Gastrocnemius medialis (tissue), 4 donors: ENCODE measurements at regions not wholly inside any gene's neighbourhood (a gene's known extent, or its start where the extent isn't known, plus 50 kb on each side); places are given as distances from the start of the nearest gene placed in this dataset.

ENCODE experiments used
- ATAC-seq, 2 donors: fragments of 150-250 bp; one replicate each; pipeline ENCODE4 v1.9.1; 2016
- DNase-seq, 2 donors: peaks; one replicate each; pipeline ENCODE4 v3.0.0-alpha.2; 2019
- H3K27ac ChIP-seq, 4 donors: fragments of 200-600 bp; sonication (generic); 1 replicate in 1 of 4; 2 replicates in 3 of 4; pipeline ENCODE4 v1.5.1; 2016 to 2018; ENCODE audit warnings: mild to moderate bottlenecking in 2 of 4, moderate library complexity in 1 of 4
- H3K27me3 ChIP-seq, 3 donors: fragments of 200-600 bp; sonication (generic) in 2 of 3; 1 replicate in 1 of 3; 2 replicates in 2 of 3; pipeline versions ENCODE4 v1.5.1 to v1.6.0; 2016 to 2019; ENCODE audit warnings: mild to moderate bottlenecking in 1 of 3, moderate library complexity in 1 of 3
- H3K36me3 ChIP-seq, 2 donors: fragments of 200-600 bp; sonication (generic) in 1 of 2; one replicate each; pipeline ENCODE4 v1.5.1; 2017 to 2018
- H3K4me1 ChIP-seq, 2 donors: fragments of 200-600 bp; sonication (generic) in 1 of 2; one replicate each; pipeline ENCODE4 v1.5.1; 2016 to 2017; ENCODE audit warnings: mild to moderate bottlenecking in 2 of 2
- H3K4me3 ChIP-seq, 4 donors: fragments of 200-600 bp; sonication (generic) in 3 of 4; 1 replicate in 1 of 4; 2 replicates in 3 of 4; pipeline ENCODE4 v1.5.1; 2016 to 2019; ENCODE audit warnings: mild to moderate bottlenecking in 2 of 4
- H3K9me3 ChIP-seq, 3 donors: fragments of 200-600 bp; sonication (generic) in 2 of 3; 1 replicate in 1 of 3; 2 replicates in 2 of 3; pipeline ENCODE4 v1.5.1; 2016 to 2019
- POLR2A ChIP-seq, 2 donors: fragments of 450-650 bp; IDR thresholded peaks; one replicate each; pipeline ENCODE4 v1.6.1; 2017; ENCODE audit warnings: antibody characterized with exemption in 2 of 2, mild to moderate bottlenecking in 2 of 2, moderate library complexity in 2 of 2
- in situ Hi-C, 4 donors: fragments of 200-750 bp; cut with MboI; loops; one replicate each; pipeline versions ENCODE4 v1.15.0 to v1.8.0; 2017; ENCODE audit warnings: low sequenced_read_pairs in 4 of 4
- intact Hi-C: fragments of 100-400 bp; cut with DNase I; formaldehyde crosslinking; loops from one replicate; pipeline ENCODE4 v1.15.1; 2023; ENCODE audit warnings: low total_unique reads
- TF ChIP-seq, protein P1 (sequence below), 5 experiments: fragments of 450-650 bp in 3 of 5; fragments of 200-600 bp in 2 of 5; sonication (generic) in 2 of 5; IDR thresholded peaks in 4 of 5; conservative IDR thresholded peaks in 1 of 5; 1 replicate in 4 of 5; 2 replicates in 1 of 5; pipeline ENCODE4 v1.5.1; 2016 to 2019; ENCODE audit warnings: antibody characterized with exemption in 5 of 5, mild to moderate bottlenecking in 3 of 5, moderate library complexity in 3 of 5

DNA sequence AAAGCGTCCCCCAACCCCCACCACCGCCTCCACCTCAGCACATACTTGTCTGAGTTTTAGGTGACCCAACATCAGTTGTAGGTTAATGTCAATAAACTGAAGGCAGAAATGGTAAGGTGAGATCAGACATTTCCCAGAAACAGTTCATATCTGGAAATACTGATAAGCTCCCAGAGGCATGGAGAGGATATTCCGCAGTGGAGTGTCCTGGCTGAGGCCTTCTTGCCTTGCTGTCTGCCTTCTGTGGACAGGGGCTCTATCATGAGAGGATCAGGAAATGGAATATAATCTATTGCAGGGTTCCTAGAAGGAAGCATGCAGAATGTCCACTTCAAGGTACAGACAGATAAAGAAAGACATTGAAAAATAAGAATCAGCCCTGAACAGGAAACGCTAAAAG is 473.3 kb upstream of the MKI67 start:
- ATAC-seq (no peak), DNase-seq (no peak)
- TF ChIP-seq POLR2A (IDR thresholded peaks at IDR 0.05) = no peak
- TF ChIP-seq, protein P1, sequence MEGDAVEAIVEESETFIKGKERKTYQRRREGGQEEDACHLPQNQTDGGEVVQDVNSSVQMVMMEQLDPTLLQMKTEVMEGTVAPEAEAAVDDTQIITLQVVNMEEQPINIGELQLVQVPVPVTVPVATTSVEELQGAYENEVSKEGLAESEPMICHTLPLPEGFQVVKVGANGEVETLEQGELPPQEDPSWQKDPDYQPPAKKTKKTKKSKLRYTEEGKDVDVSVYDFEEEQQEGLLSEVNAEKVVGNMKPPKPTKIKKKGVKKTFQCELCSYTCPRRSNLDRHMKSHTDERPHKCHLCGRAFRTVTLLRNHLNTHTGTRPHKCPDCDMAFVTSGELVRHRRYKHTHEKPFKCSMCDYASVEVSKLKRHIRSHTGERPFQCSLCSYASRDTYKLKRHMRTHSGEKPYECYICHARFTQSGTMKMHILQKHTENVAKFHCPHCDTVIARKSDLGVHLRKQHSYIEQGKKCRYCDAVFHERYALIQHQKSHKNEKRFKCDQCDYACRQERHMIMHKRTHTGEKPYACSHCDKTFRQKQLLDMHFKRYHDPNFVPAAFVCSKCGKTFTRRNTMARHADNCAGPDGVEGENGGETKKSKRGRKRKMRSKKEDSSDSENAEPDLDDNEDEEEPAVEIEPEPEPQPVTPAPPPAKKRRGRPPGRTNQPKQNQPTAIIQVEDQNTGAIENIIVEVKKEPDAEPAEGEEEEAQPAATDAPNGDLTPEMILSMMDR (IDR thresholded peaks at IDR 0.05 in 4 of 5, conservative IDR thresholded peaks at IDR 0.05 in 1 of 5) = no peak
- no peaks in the 10 kb centered on the region for H3K9me3 ChIP-seq
- H3K27ac ChIP-seq = no peak overlapping the region
- no peaks in the 10 kb centered on the region for H3K27me3 ChIP-seq
- H3K4me3 ChIP-seq = no peak overlapping the region
- H3K36me3 ChIP-seq = no peaks in the 10 kb centered on the region
- intact Hi-C loops = no loop called here
- in situ Hi-C loops = no loop called here
- H3K4me1 ChIP-seq = no peaks in the 10 kb centered on the region

DNA sequence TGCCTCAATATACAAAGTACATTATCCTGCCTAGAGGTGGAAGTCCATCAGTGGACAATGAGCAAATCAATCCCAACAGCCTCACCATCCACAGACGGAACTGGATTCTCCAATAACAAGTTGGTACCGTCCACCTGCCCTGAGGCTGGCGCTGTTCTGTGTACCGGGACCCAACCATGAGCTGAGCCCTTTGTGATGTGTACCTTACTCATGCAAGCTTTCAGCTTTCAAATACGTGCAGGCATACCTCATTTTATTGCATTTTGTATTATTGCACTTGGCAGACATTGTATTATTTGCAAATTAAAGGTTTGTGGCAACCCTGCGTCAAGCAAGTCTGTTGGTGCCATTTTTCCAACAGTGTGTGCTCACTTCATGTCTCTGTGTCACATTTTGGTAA is 476.0 kb upstream of the MKI67 start:
- DNase-seq (no peak), ATAC-seq (no peak)
- in situ Hi-C loops = no loop called here

DNA sequence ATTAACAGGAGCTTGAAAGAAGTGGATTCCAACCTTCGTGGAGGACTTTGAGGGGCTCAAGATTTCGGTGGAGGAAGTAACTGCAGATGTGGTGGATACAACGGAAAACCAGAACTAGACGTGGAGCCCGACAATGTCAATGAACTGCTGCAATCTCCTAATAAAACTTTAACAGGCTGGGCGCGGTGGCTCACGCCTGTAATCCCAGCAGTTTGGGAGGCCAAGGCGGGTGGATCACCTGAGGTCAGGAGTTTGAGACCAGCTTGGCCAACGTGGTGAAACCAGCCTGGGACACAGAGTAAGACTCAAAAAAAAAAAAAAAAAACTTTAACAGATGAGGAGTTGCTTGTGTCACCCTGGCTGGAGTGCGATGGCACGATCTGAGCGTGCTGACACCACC is 477.8 kb upstream of the MKI67 start:
- no peaks in the 10 kb centered on the region for H3K36me3 ChIP-seq
- H3K4me3 ChIP-seq = no peak overlapping the region
- no peaks in the 10 kb centered on the region for H3K27me3 ChIP-seq
- no peak overlapping the region for H3K27ac ChIP-seq
- DNase-seq = no peak
- H3K4me1 ChIP-seq = no peaks in the 10 kb centered on the region
- no peaks in the 10 kb centered on the region for H3K9me3 ChIP-seq
- no peak for ATAC-seq
- intact Hi-C loops (no loop called here), in situ Hi-C loops (no loop called here)
- no peak for TF ChIP-seq POLR2A (IDR thresholded peaks at IDR 0.05)
- TF ChIP-seq, protein P1 (IDR thresholded peaks at IDR 0.05 in 4 of 5, conservative IDR thresholded peaks at IDR 0.05 in 1 of 5) = no peak

More for the DNA sequence above, 476.0 kb upstream of the MKI67 start:
- H3K36me3 ChIP-seq = no peaks in the 10 kb centered on the region
- intact Hi-C loops = no loop called here
- TF ChIP-seq, protein P1 (IDR thresholded peaks at IDR 0.05 in 4 of 5, conservative IDR thresholded peaks at IDR 0.05 in 1 of 5) = no peak
- no peak for TF ChIP-seq POLR2A (IDR thresholded peaks at IDR 0.05)
- no peaks in the 10 kb centered on the region for H3K9me3 ChIP-seq
- H3K4me3 ChIP-seq = no peak overlapping the region
- no peaks in the 10 kb centered on the region for H3K4me1 ChIP-seq
- no peak overlapping the region for H3K27ac ChIP-seq
- H3K27me3 ChIP-seq = no peaks in the 10 kb centered on the region

DNA sequence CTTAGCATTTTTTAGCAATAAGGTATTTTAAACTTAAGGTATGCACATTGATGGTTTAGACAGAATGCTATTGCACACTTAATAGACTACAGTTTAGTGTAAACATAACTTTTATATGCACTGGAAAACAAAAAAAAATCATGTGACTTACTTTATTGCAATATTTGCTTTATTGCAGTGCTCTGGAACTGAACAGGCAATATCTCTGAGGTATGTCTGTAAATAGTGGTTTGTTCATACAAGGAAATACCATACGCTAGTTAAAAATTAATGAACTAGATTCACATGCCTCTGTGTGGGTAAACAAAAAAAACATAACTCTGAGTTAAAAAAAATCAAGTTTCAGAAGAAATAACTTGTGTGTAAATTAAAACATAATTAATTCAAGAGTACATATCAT is 479.0 kb upstream of the MKI67 start:
- in situ Hi-C loops = no loop called here

DNA sequence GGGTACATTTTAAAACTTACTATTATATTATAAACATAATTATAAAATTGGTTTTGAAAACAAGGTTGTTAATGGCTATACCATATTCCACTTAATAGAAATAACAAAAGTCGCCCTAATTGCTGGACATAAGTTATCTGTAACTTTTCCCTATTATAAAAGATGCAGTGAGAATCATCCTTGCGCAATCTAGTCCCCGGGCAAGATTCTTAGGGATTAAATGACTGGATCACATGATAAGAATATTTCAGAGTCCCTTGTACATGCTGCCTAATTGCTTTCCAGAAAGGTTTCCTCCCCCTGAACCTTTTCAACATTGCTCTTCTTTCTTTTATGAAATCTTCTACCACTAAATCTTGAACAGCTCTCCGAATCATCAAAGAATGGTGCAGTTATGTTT is 479.8 kb upstream of the MKI67 start:
- Histone ChIP-seq H3K27me3 (no peaks in the 10 kb centered on the region), H3K4me3 (no peak overlapping the region), H3K4me1 (no peaks in the 10 kb centered on the region), H3K27ac (no peak overlapping the region), H3K36me3 (no peaks in the 10 kb centered on the region), H3K9me3 (no peaks in the 10 kb centered on the region)
- in situ Hi-C loops (no loop called here), intact Hi-C loops (no loop called here)
- no peak for DNase-seq
- TF ChIP-seq, protein P1 (IDR thresholded peaks at IDR 0.05 in 4 of 5, conservative IDR thresholded peaks at IDR 0.05 in 1 of 5) = no peak
- no peak for TF ChIP-seq POLR2A (IDR thresholded peaks at IDR 0.05)
- ATAC-seq = no peak

More for the DNA sequence above, 479.0 kb upstream of the MKI67 start:
- ATAC-seq = no peak
- Histone ChIP-seq H3K36me3 (no peaks in the 10 kb centered on the region), H3K4me3 (no peak overlapping the region), H3K9me3 (no peaks in the 10 kb centered on the region), H3K4me1 (no peaks in the 10 kb centered on the region), H3K27me3 (no peaks in the 10 kb centered on the region), H3K27ac (no peak overlapping the region)
- intact Hi-C loops = no loop called here
- no peak for DNase-seq
- TF ChIP-seq, protein P1 (IDR thresholded peaks at IDR 0.05 in 4 of 5, conservative IDR thresholded peaks at IDR 0.05 in 1 of 5) = no peak
- no peak for TF ChIP-seq POLR2A (IDR thresholded peaks at IDR 0.05)
